H9 (cell line): ENCODE measurements at regions not wholly inside any gene's neighbourhood (a gene's known extent, or its start where the extent isn't known, plus 50 kb on each side); places are given as distances from the start of the nearest gene placed in this dataset.

Experiments used
- DNase-seq: peaks from one replicate; pipeline ENCODE4 v3.0.0-alpha.2; 2017
- H2AFZ ChIP-seq: one replicate; pipeline ENCODE4 v1.6.1; 2013; ENCODE audit warnings: mild to moderate bottlenecking, low read length, control low read depth, moderate library complexity
- H2AK5ac ChIP-seq: 2 replicates; pipeline ENCODE4 v1.6.1; 2013; ENCODE audit warnings: low read length, control low read depth, mixed read lengths; ENCODE audit not compliant: insufficient read length
- H2BK120ac ChIP-seq: one replicate; pipeline ENCODE4 v1.6.1; 2013; ENCODE audit warnings: low read depth, mild to moderate bottlenecking, low read length, control low read depth, inconsistent platforms; ENCODE audit not compliant: poor library complexity, severe bottlenecking
- H2BK12ac ChIP-seq: 2 replicates; pipeline ENCODE4 v1.6.1; 2013; ENCODE audit warnings: low read length, control low read depth, mixed read lengths, low read depth; ENCODE audit not compliant: insufficient read length
- H2BK15ac ChIP-seq: 2 replicates; pipeline ENCODE4 v1.6.1; 2013; ENCODE audit warnings: low read depth, low read length, control low read depth
- H2BK20ac ChIP-seq: one replicate; pipeline ENCODE4 v1.6.1; 2013; ENCODE audit warnings: low read depth, mild to moderate bottlenecking, low read length, control low read depth, inconsistent platforms; ENCODE audit not compliant: poor library complexity, severe bottlenecking
- H2BK5ac ChIP-seq: 2 replicates; pipeline ENCODE4 v1.6.1; 2013; ENCODE audit warnings: low read length, control low read depth, mixed read lengths; ENCODE audit not compliant: insufficient read length
- H3K14ac ChIP-seq: 2 replicates; pipeline ENCODE4 v1.6.1; 2013; ENCODE audit warnings: low read length, control low read depth; ENCODE audit not compliant: insufficient read depth
- H3K18ac ChIP-seq: 2 replicates; pipeline ENCODE4 v1.6.1; 2013; ENCODE audit warnings: low read depth, mild to moderate bottlenecking, mixed read lengths, low read length, control low read depth; ENCODE audit not compliant: insufficient read length
- H3K23ac ChIP-seq: 2 replicates; pipeline ENCODE4 v1.6.1; 2013; ENCODE audit warnings: low read length, control low read depth, mixed read lengths, low read depth; ENCODE audit not compliant: insufficient read length
- H3K23me2 ChIP-seq: 2 replicates; pipeline ENCODE4 v1.6.1; 2013; ENCODE audit warnings: low read depth, mild to moderate bottlenecking, mixed read lengths, low read length, control low read depth; ENCODE audit not compliant: insufficient read length, poor library complexity, severe bottlenecking
- H3K27ac ChIP-seq: 2 replicates; pipeline ENCODE4 v1.5.1; 2013; ENCODE audit warnings: low read length, control low read depth, mixed read lengths, low read depth; ENCODE audit not compliant: insufficient read length
- H3K27me3 ChIP-seq: 2 replicates; pipeline ENCODE4 v1.6.1; 2013; ENCODE audit warnings: low read length, control low read depth, inconsistent platforms; ENCODE audit not compliant: insufficient read depth
- H3K4ac ChIP-seq: 2 replicates; pipeline ENCODE4 v1.6.1; 2013; ENCODE audit warnings: low read depth, mild to moderate bottlenecking, control low read depth, inconsistent platforms, low read length, moderate library complexity
- H3K4me1 ChIP-seq: 2 replicates; pipeline ENCODE4 v1.6.1; 2013; ENCODE audit warnings: low read length, control low read depth, inconsistent platforms; ENCODE audit not compliant: insufficient read depth
- H3K4me2 ChIP-seq: 2 replicates; pipeline ENCODE4 v1.6.1; 2013; ENCODE audit warnings: low read length, control low read depth, mixed read lengths; ENCODE audit not compliant: insufficient read length, insufficient read depth
- H3K56ac ChIP-seq: 2 replicates; pipeline ENCODE4 v1.6.1; 2013; ENCODE audit warnings: low read depth, mild to moderate bottlenecking, mixed read lengths, low read length, control low read depth; ENCODE audit not compliant: insufficient read length
- H3K79me1 ChIP-seq: 2 replicates; pipeline ENCODE4 v1.6.1; 2013; ENCODE audit warnings: low read depth, mild to moderate bottlenecking, moderate library complexity, low read length, control low read depth, inconsistent platforms; ENCODE audit not compliant: insufficient read depth, poor library complexity, severe bottlenecking
- H3K79me2 ChIP-seq: 2 replicates; pipeline ENCODE4 v1.6.1; 2013; ENCODE audit warnings: low read length, control low read depth, inconsistent platforms; ENCODE audit not compliant: insufficient read depth
- H3K9ac ChIP-seq: 2 replicates; pipeline ENCODE4 v1.6.1; 2013; ENCODE audit warnings: low read length, control low read depth, mixed read lengths; ENCODE audit not compliant: insufficient read length; ENCODE audit errors: extremely low read depth
- H3K9me3 ChIP-seq: one replicate; pipeline ENCODE4 v1.6.1; 2013; ENCODE audit warnings: low read depth, low read length, inconsistent platforms; ENCODE audit not compliant: control insufficient read depth
- H3T11ph ChIP-seq: one replicate; pipeline ENCODE4 v1.6.1; 2013; ENCODE audit warnings: mild to moderate bottlenecking, low read length, control low read depth, inconsistent platforms
- H4K20me1 ChIP-seq: one replicate; pipeline ENCODE4 v1.6.1; 2013; ENCODE audit not compliant: control insufficient read depth, insufficient read length, insufficient read depth
- H4K5ac ChIP-seq: 2 replicates; pipeline ENCODE4 v1.6.1; 2013; ENCODE audit warnings: low read depth, mild to moderate bottlenecking, mixed read lengths, low read length, control low read depth; ENCODE audit not compliant: insufficient read length
- H4K8ac ChIP-seq: replicated peaks from 2 replicates; pipeline ENCODE4 v1.6.1; 2013; ENCODE audit warnings: low read length, control low read depth, mixed read lengths, low read depth; ENCODE audit not compliant: insufficient read length
- H4K91ac ChIP-seq: 2 replicates; pipeline ENCODE4 v1.6.1; 2013; ENCODE audit warnings: low read depth, mild to moderate bottlenecking, moderate library complexity, mixed read lengths, low read length, control low read depth; ENCODE audit not compliant: insufficient read length
- H3K27ac Mint-ChIP-seq, 3 experiments: 2 replicates in 2 of 3; 3 replicates in 1 of 3; pipeline ENCODE4 v1.8.0; 2020 to 2021; ENCODE audit warnings: mixed read lengths in 3 of 3, mild to moderate bottlenecking in 1 of 3, moderate library complexity in 1 of 3
- H3K27me3 Mint-ChIP-seq: 2 replicates; pipeline ENCODE4 v1.8.0; 2021; ENCODE audit warnings: low read depth, mild to moderate bottlenecking, moderate library complexity, mixed read lengths
- H3K36me3 Mint-ChIP-seq, 3 experiments: 2 replicates in 2 of 3; 3 replicates in 1 of 3; pipeline ENCODE4 v1.8.0; 2020 to 2021; ENCODE audit warnings: low read depth in 3 of 3, mixed read lengths in 3 of 3; ENCODE audit not compliant: insufficient read depth in 1 of 3
- H3K4me1 Mint-ChIP-seq, 2 experiments: 2 replicates each; pipeline ENCODE4 v1.8.0; 2020; ENCODE audit warnings: mixed read lengths in 2 of 2
- H3K4me3 Mint-ChIP-seq, 2 experiments: 2 replicates in 1 of 2; 3 replicates in 1 of 2; pipeline ENCODE4 v1.8.0; 2020 to 2021; ENCODE audit warnings: mild to moderate bottlenecking in 2 of 2, mixed read lengths in 2 of 2, moderate library complexity in 1 of 2
- H3K9me3 Mint-ChIP-seq, 2 experiments: 2 replicates in 1 of 2; 3 replicates in 1 of 2; pipeline ENCODE4 v1.8.0; 2020; ENCODE audit warnings: mild to moderate bottlenecking in 2 of 2, mixed read lengths in 2 of 2, moderate library complexity in 1 of 2
- CTCF ChIP-seq: fragments of 200-600 bp; sonication (generic); conservative IDR thresholded peaks from 3 replicates; pipeline ENCODE4 v1.8.0; 2021; ENCODE audit warnings: antibody characterized with exemption, mild to moderate bottlenecking
- WGBS: extraction: QIAGEN DNeasy Blood & Tissue Kit; methylation state at CpG from one replicate; pipeline ENCODE4 v1.1.7; 2013; ENCODE audit warnings: missing lambda C conversion rate, low lambda C conversion rate, mixed read lengths; ENCODE audit not compliant: insufficient read length; ENCODE audit errors: extremely low coverage; 5-methylcytosine and 5-hydroxymethylcytosine counted together

DNA sequence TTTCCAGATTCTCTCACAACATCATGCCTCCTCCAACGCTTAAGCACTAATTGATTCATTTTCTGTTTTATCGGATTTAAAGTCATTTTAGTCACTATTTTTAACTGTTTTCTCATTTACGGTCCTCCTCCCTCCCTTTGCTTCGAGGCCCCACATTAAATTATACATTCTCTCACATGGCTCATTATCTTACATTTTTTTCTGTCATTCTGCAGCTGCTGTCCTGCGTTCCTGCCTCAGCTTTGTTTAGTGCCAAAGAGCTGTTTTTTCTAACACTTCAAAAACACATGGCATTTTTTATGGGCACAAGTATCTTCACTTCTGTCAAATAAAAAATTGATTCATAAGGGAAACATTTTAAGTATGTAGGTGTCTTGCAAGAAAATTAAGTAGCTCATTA, 130.1 kb upstream of the FST start:
- Histone ChIP-seq H3K4me1 (no peaks in the 10 kb centered on the region), H3K27me3 (no peaks in the 10 kb centered on the region), H2BK20ac (no peak overlapping the region), H3K23me2 (no peaks in the 10 kb centered on the region), H3K18ac (no peak overlapping the region), H3K79me2 (no peaks in the 10 kb centered on the region), H2BK120ac (no peak overlapping the region), H3K56ac (no peak overlapping the region), H2BK12ac (no peak overlapping the region), H2AFZ (no peak overlapping the region), H4K5ac (no peak overlapping the region), H4K91ac (no peak overlapping the region), H3K27ac (no peak overlapping the region), H3K9me3 (no peaks in the 10 kb centered on the region), H3K4ac (no peak overlapping the region), H2BK5ac (no peak overlapping the region), H3K4me2 (no peak overlapping the region), H3K9ac (no peak overlapping the region), H2BK15ac (no peak overlapping the region), H4K8ac (no peak overlapping the region), H2AK5ac (no peak overlapping the region), H3K14ac (no peak overlapping the region), H3K23ac (no peak overlapping the region), H3T11ph (no peak overlapping the region), H3K79me1 (no peaks in the 10 kb centered on the region), H4K20me1 (no peaks in the 10 kb centered on the region)
- Mint-ChIP-seq H3K4me1 (peaks cover 5 to 8% of the 10 kb centered on the region in 2 experiments; a peak in 3 of 4 replicates), H3K9me3 (peaks cover 0 to 7% of the 10 kb centered on the region in 2 experiments; a peak in 2 of 5 replicates), H3K36me3 (peaks cover 0 to 4% (median 3%) of the 10 kb centered on the region in 3 experiments; a peak in 4 of 7 replicates), H3K27me3 (no peaks in the 10 kb centered on the region), H3K27ac (peak overlapping the region in 1 of 3 experiments; percentile 66; a peak in 1 of 7 replicates), H3K4me3 (no peak overlapping the region)
- WGBS: no CpG with 5 or more reads among the region's 5 CpGs
- DNase-seq: no peak
- no peak for TF ChIP-seq CTCF
